PFSK-1 (cell line): ENCODE measurements at regions not wholly inside any gene's neighbourhood (a gene's known extent, or its start where the extent isn't known, plus 50 kb on each side); places are given as distances from the start of the nearest gene placed in this dataset.

Experiments
- FOXP2 ChIP-seq: optimal IDR thresholded peaks from 2 replicates; pipeline ENCODE3; 2011; ENCODE audit warnings: borderline replicate concordance, control low read depth, inconsistent platforms; ENCODE audit not compliant: insufficient read depth; ENCODE audit errors: extremely low read length, extremely low read depth
- POLR2AphosphoS5 ChIP-seq: IDR thresholded peaks from 2 replicates; pipeline ENCODE4 v1.6.1; 2012; ENCODE audit warnings: low read depth, mild to moderate bottlenecking, control low read depth, low read length, moderate library complexity
- REST ChIP-seq, 2 experiments: IDR thresholded peaks; 2 replicates each; pipeline versions ENCODE4 v1.6.1 to v1.8.0; 2011 to 2012; ENCODE audit warnings: low read depth in 2 of 2, low read length in 2 of 2, control low read depth in 1 of 2, inconsistent platforms in 1 of 2, mild to moderate bottlenecking in 1 of 2, moderate library complexity in 1 of 2; ENCODE audit not compliant: insufficient read depth in 1 of 2
- SIN3A ChIP-seq: IDR thresholded peaks from 2 replicates; pipeline ENCODE4 v1.6.1; 2012; ENCODE audit warnings: mild to moderate bottlenecking, low read length, moderate library complexity, borderline replicate concordance; ENCODE audit not compliant: insufficient read depth
- TAF1 ChIP-seq: IDR thresholded peaks from 2 replicates; pipeline ENCODE4 v1.6.1; 2012; ENCODE audit warnings: low read length, control low read depth, borderline replicate concordance; ENCODE audit not compliant: insufficient read depth

GRCh38 chr3:10645800-10646199, 140.4 kb upstream of the ATP2B2 start:
- TF ChIP-seq FOXP2 (no peak), SIN3A (no peak), REST (IDR thresholded peaks at IDR 0.05; ENCODE audit: insufficient read depth in 1 of 2, low read depth in 2 of 2, low read length in 2 of 2) (no peak), TAF1 (no peak), POLR2AphosphoS5 (no peak)

GRCh38 chr3:10646531-10647335, 141.3 kb upstream of the ATP2B2 start:
- TF ChIP-seq TAF1 = no peak
- no peak for TF ChIP-seq REST (IDR thresholded peaks at IDR 0.05; ENCODE audit: insufficient read depth in 1 of 2, low read depth in 2 of 2, low read length in 2 of 2)
- TF ChIP-seq FOXP2 = no peak
- no peak for TF ChIP-seq POLR2AphosphoS5
- TF ChIP-seq SIN3A = no peak

- TF ChIP-seq FOXP2 (no peak), TAF1 (no peak), SIN3A (no peak), POLR2AphosphoS5 (no peak), REST (IDR thresholded peaks at IDR 0.05; ENCODE audit: insufficient read depth in 1 of 2, low read depth in 2 of 2, low read length in 2 of 2) (no peak)
Measured at GRCh38 chr3:10647376-10647775, 142.0 kb upstream of the ATP2B2 start.

GRCh38 chr3:10648181-10648580, 142.8 kb upstream of the ATP2B2 start:
- TF ChIP-seq REST (IDR thresholded peaks at IDR 0.05; ENCODE audit: insufficient read depth in 1 of 2, low read depth in 2 of 2, low read length in 2 of 2) (no peak), FOXP2 (no peak), TAF1 (no peak), SIN3A (no peak)
